ENCODE measurements at regions not wholly inside any gene's neighbourhood (a gene's known extent, or its start where the extent isn't known, plus 50 kb on each side); places are given as distances from the start of the nearest gene placed in this dataset.

DNA sequence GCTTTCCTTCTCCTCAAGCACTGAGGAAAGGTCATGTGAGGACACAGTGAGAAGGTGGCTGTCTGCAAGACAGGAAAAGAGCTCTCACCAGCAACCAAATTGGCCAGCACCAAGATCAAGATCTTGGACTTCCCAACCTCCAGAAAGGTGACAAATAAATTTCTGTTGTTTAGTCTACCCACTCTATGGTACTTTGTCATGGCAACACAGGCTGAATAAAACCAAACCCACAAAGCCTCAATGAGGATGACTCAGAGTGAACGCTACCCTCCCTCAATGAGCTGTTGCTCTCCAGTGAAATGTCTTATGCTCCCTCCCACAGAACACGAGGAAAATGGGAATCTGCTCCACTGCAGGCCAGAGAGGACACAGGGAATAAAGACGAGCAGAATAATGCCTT lies 244.1 kb downstream of the RAB28 start:
- Histone ChIP-seq H3K27me3 (ENCODE audit: control insufficient read depth, insufficient read depth, low read length) (no peaks in the 10 kb centered on the region), H3K4me1 (ENCODE audit: control insufficient read depth, insufficient read depth, low read length) (no peaks in the 10 kb centered on the region), H4K20me1 (ENCODE audit: insufficient read depth, low read length) (no peaks in the 10 kb centered on the region), H4K5ac (ENCODE audit: low read depth, low read length) (no peak overlapping the region), H3K27ac (ENCODE audit: insufficient read depth, low read length) (no peak overlapping the region), H2AFZ (replicated peaks; ENCODE audit: low read length, poor library complexity) (no peak overlapping the region), H2BK5ac (ENCODE audit: low read depth, low read length, poor library complexity, severe bottlenecking) (no peak overlapping the region), H3K23ac (ENCODE audit: low read depth, low read length) (no peak overlapping the region), H3K4me3 (ENCODE audit: insufficient read depth, low read depth, low read length) (no peak overlapping the region), H2AK5ac (ENCODE audit: low read depth, low read length) (no peak overlapping the region), H3K9me3 (ENCODE audit: control insufficient read depth, insufficient read depth, low read length) (no peaks in the 10 kb centered on the region; the same call in 1 of the 2 replicates), H3K18ac (ENCODE audit: low read depth, low read length) (no peak overlapping the region), H2BK120ac (ENCODE audit: low read depth, low read length) (no peak overlapping the region), H2AK9ac (replicated peaks; ENCODE audit: low read depth, low read length, poor library complexity) (no peak overlapping the region), H3K4me2 (ENCODE audit: low read depth, low read length) (no peak overlapping the region), H4K91ac (ENCODE audit: insufficient read depth, low read depth, low read length) (no peak overlapping the region), H3K14ac (replicated peaks; ENCODE audit: low read depth, low read length) (no peak overlapping the region), H3K9ac (ENCODE audit: low read depth, low read length) (no peak overlapping the region), H3K56ac (ENCODE audit: extremely low read depth, insufficient read depth, low read length) (no peak overlapping the region), H3K4ac (ENCODE audit: low read depth, low read length) (no peak overlapping the region), H4K8ac (ENCODE audit: low read depth in 2 of 2, low read length in 2 of 2) (no peak overlapping the region), H2BK15ac (ENCODE audit: low read depth, low read length) (no peak overlapping the region), H3K9me1 (ENCODE audit: insufficient read depth, low read length) (no peaks in the 10 kb centered on the region), H2BK20ac (ENCODE audit: low read depth, low read length) (no peak overlapping the region), H3K36me3 (ENCODE audit: control insufficient read depth, insufficient read depth, low read length) (no peaks in the 10 kb centered on the region), H3K79me1 (ENCODE audit: low read depth in 1 of 2, low read length in 2 of 2) (no peaks in the 10 kb centered on the region)
- in situ Hi-C loops (cut with MboI; ENCODE audit: low sequenced_read_pairs) = no loop called here
- dilution Hi-C loops (cut with HindIII; ENCODE audit: low sequenced_read_pairs, unreplicated experiment) = no loop called here
- DNase-seq (no peak), ATAC-seq (ENCODE audit: low read depth) (no peak)
- no CpG with 5 or more reads among the region's 3 CpGs for WGBS, 2 experiments (ENCODE audit: extremely low coverage in 2 of 2, insufficient read length in 1 of 2)
- TF ChIP-seq MAFK (IDR thresholded peaks at IDR 0.05; ENCODE audit: low read depth, low read length) (no peak), RAD21 (IDR thresholded peaks at IDR 0.05; ENCODE audit: low read length) (no peak), POLR2A (IDR thresholded peaks at IDR 0.05; ENCODE audit: low read depth, low read length) (no peak), SMC3 (IDR thresholded peaks at IDR 0.05; ENCODE audit: low read depth, low read length) (no peak), FOS (IDR thresholded peaks at IDR 0.05; ENCODE audit: low read depth, low read length) (no peak), RCOR1 (IDR thresholded peaks at IDR 0.05; ENCODE audit: insufficient replicate concordance, low read length) (no peak), NFE2L2 (IDR thresholded peaks at IDR 0.05; ENCODE audit: low read depth, low read length) (no peak), MXI1 (IDR thresholded peaks at IDR 0.05; ENCODE audit: borderline replicate concordance, low read depth, low read length) (no peak), CHD1 (IDR thresholded peaks at IDR 0.05; ENCODE audit: low read depth, low read length) (no peak), RFX5 (IDR thresholded peaks at IDR 0.05; ENCODE audit: low read depth, low read length) (no peak)
- TF ChIP-seq, protein P1, sequence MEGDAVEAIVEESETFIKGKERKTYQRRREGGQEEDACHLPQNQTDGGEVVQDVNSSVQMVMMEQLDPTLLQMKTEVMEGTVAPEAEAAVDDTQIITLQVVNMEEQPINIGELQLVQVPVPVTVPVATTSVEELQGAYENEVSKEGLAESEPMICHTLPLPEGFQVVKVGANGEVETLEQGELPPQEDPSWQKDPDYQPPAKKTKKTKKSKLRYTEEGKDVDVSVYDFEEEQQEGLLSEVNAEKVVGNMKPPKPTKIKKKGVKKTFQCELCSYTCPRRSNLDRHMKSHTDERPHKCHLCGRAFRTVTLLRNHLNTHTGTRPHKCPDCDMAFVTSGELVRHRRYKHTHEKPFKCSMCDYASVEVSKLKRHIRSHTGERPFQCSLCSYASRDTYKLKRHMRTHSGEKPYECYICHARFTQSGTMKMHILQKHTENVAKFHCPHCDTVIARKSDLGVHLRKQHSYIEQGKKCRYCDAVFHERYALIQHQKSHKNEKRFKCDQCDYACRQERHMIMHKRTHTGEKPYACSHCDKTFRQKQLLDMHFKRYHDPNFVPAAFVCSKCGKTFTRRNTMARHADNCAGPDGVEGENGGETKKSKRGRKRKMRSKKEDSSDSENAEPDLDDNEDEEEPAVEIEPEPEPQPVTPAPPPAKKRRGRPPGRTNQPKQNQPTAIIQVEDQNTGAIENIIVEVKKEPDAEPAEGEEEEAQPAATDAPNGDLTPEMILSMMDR (conservative IDR thresholded peaks at IDR 0.05; ENCODE audit: low read depth, low read length) = no peak
- CTCF ChIA-PET = no interaction called here
- POLR2A ChIA-PET (ENCODE audit: unreplicated experiment) = no interaction called here
- intact Hi-C loops (cut with micrococcal nuclease) = no loop called here
- no TSS peak for BruUV-seq (replicated peaks)
